ENCODE measurements at regions not wholly inside any gene's neighbourhood (a gene's known extent, or its start where the extent isn't known, plus 50 kb on each side); places are given as distances from the start of the nearest gene placed in this dataset.

GRCh38 chr5:159507055-159507454 lies 176.8 kb upstream of the IL12B start:
- no peak overlapping the region for H3K27ac ChIP-seq
- no peaks in the 10 kb centered on the region for H3K27me3 ChIP-seq (ENCODE audit: insufficient read depth in 3 of 3, low read length in 2 of 3)
- ATAC-seq (no peak), DNase-seq (no peak)
- no peaks in the 10 kb centered on the region for H3K9me3 ChIP-seq
- H3K36me3 ChIP-seq (ENCODE audit: insufficient read depth in 1 of 2, low read depth in 1 of 2) = no peaks in the 10 kb centered on the region
- 84 to 89% (median 88%) methylated on average over 2 of the region's 2 CpGs for WGBS, 3 donors
- intact Hi-C loops (cut with DNase I) = no loop called here
- no peak for TF ChIP-seq CTCF (IDR thresholded peaks at IDR 0.05)
- H3K4me3 ChIP-seq = no peak overlapping the region
- H3K4me1 ChIP-seq = no peaks in the 10 kb centered on the region

GRCh38 chr5:159507661-159508060 lies 177.4 kb upstream of the IL12B start:
- Histone ChIP-seq H3K9me3 (no peaks in the 10 kb centered on the region), H3K4me1 (no peaks in the 10 kb centered on the region), H3K27me3 (ENCODE audit: insufficient read depth in 3 of 3, low read length in 2 of 3) (no peaks in the 10 kb centered on the region), H3K4me3 (no peak overlapping the region), H3K36me3 (ENCODE audit: insufficient read depth in 1 of 2, low read depth in 1 of 2) (no peaks in the 10 kb centered on the region), H3K27ac (no peak overlapping the region)
- DNase-seq = no peak
- TF ChIP-seq CTCF (IDR thresholded peaks at IDR 0.05) = no peak
- ATAC-seq = peak in 1 of 4 donors; percentile 37
- 89 to 98% (median 91%) methylated on average over 3 of the region's 3 CpGs for WGBS, 3 donors
- intact Hi-C loops (cut with DNase I) = no loop called here

GRCh38 chr5:159508344-159508743 lies 178.1 kb upstream of the IL12B start:
- peak in 3 of 4 donors; percentile 53 to 57 (median 55) for ATAC-seq
- no peak for DNase-seq
- Histone ChIP-seq H3K9me3 (no peaks in the 10 kb centered on the region), H3K27me3 (ENCODE audit: insufficient read depth in 3 of 3, low read length in 2 of 3) (no peaks in the 10 kb centered on the region), H3K27ac (no peak overlapping the region), H3K36me3 (ENCODE audit: insufficient read depth in 1 of 2, low read depth in 1 of 2) (no peaks in the 10 kb centered on the region), H3K4me3 (no peak overlapping the region), H3K4me1 (no peaks in the 10 kb centered on the region)
- intact Hi-C loops (cut with DNase I) = no loop called here
- WGBS, 3 donors = 61 to 75% (median 67%) methylated on average over 5 of the region's 5 CpGs
- no peak for TF ChIP-seq CTCF (IDR thresholded peaks at IDR 0.05)

- H3K27me3 ChIP-seq (ENCODE audit: insufficient read depth in 3 of 3, low read length in 2 of 3) = no peaks in the 10 kb centered on the region
- no peaks in the 10 kb centered on the region for H3K9me3 ChIP-seq
- DNase-seq = no peak
- no peak overlapping the region for H3K4me3 ChIP-seq
- no peak overlapping the region for H3K27ac ChIP-seq
- ATAC-seq = no peak
- H3K36me3 ChIP-seq (ENCODE audit: insufficient read depth in 1 of 2, low read depth in 1 of 2) = no peaks in the 10 kb centered on the region
- no peaks in the 10 kb centered on the region for H3K4me1 ChIP-seq
- TF ChIP-seq CTCF (IDR thresholded peaks at IDR 0.05) = no peak
- 74 to 81% (median 76%) methylated on average over 7 of the region's 7 CpGs for WGBS, 3 donors
- intact Hi-C loops (cut with DNase I) = no loop called here
Measured at GRCh38 chr5:159509002-159509660, 178.8 kb upstream of the IL12B start.

- Histone ChIP-seq H3K4me1 (no peaks in the 10 kb centered on the region), H3K27me3 (ENCODE audit: insufficient read depth in 3 of 3, low read length in 2 of 3) (no peaks in the 10 kb centered on the region), H3K9me3 (no peaks in the 10 kb centered on the region), H3K36me3 (ENCODE audit: insufficient read depth in 1 of 2, low read depth in 1 of 2) (no peaks in the 10 kb centered on the region), H3K27ac (no peak overlapping the region), H3K4me3 (no peak overlapping the region)
- peak; percentile 64 to 73 for DNase-seq
- peak; percentile 80 to 92 (median 90) for ATAC-seq
- intact Hi-C loops (cut with DNase I) = loop anchor here (5.0 to 10.0 kb wide), 3 partner anchors 353 to 475 kb away; partner anchors contain the start of gene ADRA1B (in 1 of the 2)
- 22 to 43% (median 31%) methylated on average over 3 of the region's 3 CpGs for WGBS, 3 donors
- TF ChIP-seq CTCF (IDR thresholded peaks at IDR 0.05) = no peak
Measured at GRCh38 chr5:159510282-159510681, 180.0 kb upstream of the IL12B start.
